HCT116 (cell line): ENCODE measurements at regions not wholly inside any gene's neighbourhood (a gene's known extent, or its start where the extent isn't known, plus 50 kb on each side); places are given as distances from the start of the nearest gene placed in this dataset.

Source experiments
- ATF3 ChIP-seq: IDR thresholded peaks from 2 replicates; pipeline ENCODE4 v1.6.1; 2012
- CBX3 ChIP-seq: IDR thresholded peaks from 2 replicates; pipeline ENCODE4 v1.6.1; 2012; ENCODE audit warnings: low read depth
- CEBPB ChIP-seq: IDR thresholded peaks from 2 replicates; pipeline ENCODE4 v1.6.1; 2012; ENCODE audit warnings: low read depth
- CTCF ChIP-seq, 3 experiments: fragments of 200-600 bp in 1 of 3; sonication (generic) in 1 of 3; IDR thresholded peaks in 2 of 3; conservative IDR thresholded peaks in 1 of 3; 2 replicates each; pipeline ENCODE4 v1.5.1; 2012 to 2017; ENCODE audit warnings: low read depth in 2 of 3, low read length in 2 of 3, antibody characterized with exemption in 1 of 3, borderline replicate concordance in 1 of 3, control low read depth in 1 of 3, mild to moderate bottlenecking in 1 of 3, mixed read lengths in 1 of 3, mixed run types in 1 of 3, moderate library complexity in 1 of 3; ENCODE audit not compliant: insufficient read depth in 1 of 3
- EGR1 ChIP-seq: IDR thresholded peaks from 2 replicates; pipeline ENCODE4 v1.6.1; 2012; ENCODE audit warnings: low read depth
- ELF1 ChIP-seq: IDR thresholded peaks from 2 replicates; pipeline ENCODE4 v1.6.1; 2012; ENCODE audit warnings: low read depth, borderline replicate concordance
- EZH2phosphoT487 ChIP-seq: fragments of 200-600 bp; IDR thresholded peaks from 2 replicates; pipeline ENCODE4 v1.6.1; 2018; ENCODE audit warnings: antibody characterized with exemption, borderline replicate concordance
- POLR2A ChIP-seq: IDR thresholded peaks from 2 replicates; pipeline ENCODE4 v1.7.0; 2011; ENCODE audit warnings: borderline replicate concordance; ENCODE audit not compliant: insufficient read depth, insufficient read length; ENCODE audit errors: extremely low read depth
- YY1 ChIP-seq: IDR thresholded peaks from 2 replicates; pipeline ENCODE4 v1.6.1; 2011; ENCODE audit warnings: low read length, low read depth, moderate library complexity, mild to moderate bottlenecking; ENCODE audit not compliant: insufficient replicate concordance; ENCODE audit errors: extremely low read depth

- no peak for TF ChIP-seq EGR1
- TF ChIP-seq CBX3, result no peak
- no peak for TF ChIP-seq CTCF (IDR thresholded peaks at IDR 0.05 in 2 of 3, conservative IDR thresholded peaks at IDR 0.05 in 1 of 3; ENCODE audit: borderline replicate concordance in 1 of 3, insufficient read depth in 1 of 3, low read depth in 2 of 3, low read length in 2 of 3)
- no peak for TF ChIP-seq YY1
- TF ChIP-seq POLR2A, result no peak
- TF ChIP-seq ATF3, result no peak
- no peak for TF ChIP-seq EZH2phosphoT487
- no peak for TF ChIP-seq CEBPB
- no peak for TF ChIP-seq ELF1
Observed at GRCh38 chr9:99718631-99719030, 103.1 kb upstream of the NR4A3 start.
